Activated T-helper 2 cell treated with anti-CD3 and anti-CD28 coated beads, Interferon-gamma antibody, Interleukin-2, Interleukin-4, amounts not matched to agents 10 μg/mL and 5 μg/mL and 100 μg/mL, durations not matched to agents 14 hours and 24 hours and 36 hours (primary cell): ENCODE measurements at regions not wholly inside any gene's neighbourhood (a gene's known extent, or its start where the extent isn't known, plus 50 kb on each side); places are given as distances from the start of the nearest gene placed in this dataset.
"Not testable (repeated sequence)": the region's sequence is repeated elsewhere in the genome, so short reads cannot be mapped to it uniquely, and the experiment has no call there.

Experiments
- DNase-seq: peaks from one replicate; pipeline ENCODE4 v3.0.0; 2021; ENCODE audit warnings: low spot score
- H3K27ac Mint-ChIP-seq: one replicate; pipeline ENCODE4 v1.8.0; 2021; ENCODE audit warnings: mixed read lengths
- H3K27me3 Mint-ChIP-seq: one replicate; pipeline ENCODE4 v1.8.0; 2021; ENCODE audit warnings: low read depth, mixed read lengths
- H3K36me3 Mint-ChIP-seq: one replicate; pipeline ENCODE4 v1.8.0; 2021; ENCODE audit warnings: low read depth, mixed read lengths
- H3K4me1 Mint-ChIP-seq: one replicate; pipeline ENCODE4 v1.8.0; 2021; ENCODE audit warnings: low read depth, mixed read lengths
- H3K4me3 Mint-ChIP-seq: one replicate; pipeline ENCODE4 v1.8.0; 2021; ENCODE audit warnings: low read depth, mild to moderate bottlenecking, moderate library complexity, mixed read lengths
- H3K9me3 Mint-ChIP-seq: one replicate; pipeline ENCODE4 v1.8.0; 2021; ENCODE audit warnings: mixed read lengths
- intact Hi-C: fragments of 100-400 bp; cut with micrococcal nuclease; formaldehyde crosslinking; loops from one replicate; pipeline ENCODE4 v1.15.1; 2023

DNA sequence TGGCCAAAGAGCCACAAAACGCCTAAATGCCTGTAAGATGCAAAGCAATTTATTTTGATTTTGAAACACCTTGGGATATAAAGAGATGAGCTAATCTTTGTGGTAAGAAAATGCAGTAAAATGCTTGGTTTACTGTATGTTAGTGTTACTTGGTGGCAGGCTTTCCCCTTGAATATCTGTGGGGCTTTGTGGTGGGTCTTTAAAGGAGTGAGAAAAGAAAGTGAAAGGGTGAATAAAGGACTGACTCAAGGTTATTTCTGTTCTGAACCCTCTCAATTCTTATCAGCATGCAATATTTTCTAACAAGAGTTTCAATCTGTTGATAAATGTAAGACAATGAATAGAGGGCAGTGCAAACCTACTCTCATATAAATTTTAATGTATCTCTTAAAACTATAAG is 1555.9 kb upstream of the RAG2 start:
- DNase-seq, result no peak
- no peaks in the 10 kb centered on the region for H3K27me3 Mint-ChIP-seq
- H3K4me3 Mint-ChIP-seq, result no peak overlapping the region
- H3K27ac Mint-ChIP-seq, result no peak overlapping the region
- intact Hi-C loops, result no loop called here
- no peaks in the 10 kb centered on the region for H3K4me1 Mint-ChIP-seq
- H3K36me3 Mint-ChIP-seq, result no peaks in the 10 kb centered on the region
- H3K9me3 Mint-ChIP-seq, result peaks cover 30% of the 10 kb centered on the region

DNA sequence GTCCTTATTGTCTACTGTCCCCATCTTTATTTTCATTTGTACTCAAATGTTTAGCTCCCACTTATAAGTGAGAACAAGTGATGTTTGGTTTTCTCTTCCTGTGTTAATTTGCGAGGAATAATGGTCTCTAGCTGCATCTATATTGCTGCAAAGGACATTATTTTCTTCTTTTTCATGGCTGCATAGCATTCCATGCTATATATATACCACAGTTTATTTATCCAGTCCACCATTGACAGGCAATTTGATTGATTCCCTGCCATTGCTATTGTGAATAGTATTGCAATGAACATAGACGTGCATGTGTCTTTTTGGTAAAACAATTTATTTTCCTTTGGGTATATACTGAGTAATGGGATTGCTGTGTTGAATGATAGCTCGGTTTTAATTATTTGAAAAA is 1545.8 kb upstream of the RAG2 start:
- no peak for DNase-seq
- intact Hi-C loops, result no loop called here

DNA sequence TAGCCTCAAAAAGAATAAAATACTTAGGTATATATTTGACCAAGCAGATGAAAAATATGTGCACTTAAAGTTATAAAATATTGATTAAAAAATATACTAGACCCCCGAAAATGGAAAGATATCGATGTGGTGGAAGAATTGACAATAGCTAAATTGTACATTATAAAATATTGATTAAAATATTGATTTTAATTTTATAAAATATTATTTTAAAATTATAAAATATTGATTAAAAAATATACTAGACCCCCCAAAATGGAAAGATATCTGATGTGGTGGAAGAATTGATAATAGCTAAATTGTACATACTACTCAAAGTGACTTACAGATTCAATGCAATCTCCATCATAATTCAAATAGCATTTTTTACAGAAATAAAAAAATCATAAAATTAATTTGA is 1540.9 kb upstream of the RAG2 start:
- no peak for DNase-seq
- intact Hi-C loops, result no loop called here
- no peaks in the 10 kb centered on the region for H3K4me1 Mint-ChIP-seq
- no peak overlapping the region for H3K4me3 Mint-ChIP-seq
- no peaks in the 10 kb centered on the region for H3K36me3 Mint-ChIP-seq
- no peaks in the 10 kb centered on the region for H3K27me3 Mint-ChIP-seq
- no peak overlapping the region for H3K27ac Mint-ChIP-seq
- peaks cover 45% of the 10 kb centered on the region for H3K9me3 Mint-ChIP-seq

More for the DNA sequence above, 1545.8 kb upstream of the RAG2 start:
- peaks cover 33% of the 10 kb centered on the region for H3K9me3 Mint-ChIP-seq
- no peaks in the 10 kb centered on the region for H3K27me3 Mint-ChIP-seq
- no peak overlapping the region for H3K4me3 Mint-ChIP-seq
- no peak overlapping the region for H3K27ac Mint-ChIP-seq
- H3K4me1 Mint-ChIP-seq, result no peaks in the 10 kb centered on the region
- no peaks in the 10 kb centered on the region for H3K36me3 Mint-ChIP-seq

DNA sequence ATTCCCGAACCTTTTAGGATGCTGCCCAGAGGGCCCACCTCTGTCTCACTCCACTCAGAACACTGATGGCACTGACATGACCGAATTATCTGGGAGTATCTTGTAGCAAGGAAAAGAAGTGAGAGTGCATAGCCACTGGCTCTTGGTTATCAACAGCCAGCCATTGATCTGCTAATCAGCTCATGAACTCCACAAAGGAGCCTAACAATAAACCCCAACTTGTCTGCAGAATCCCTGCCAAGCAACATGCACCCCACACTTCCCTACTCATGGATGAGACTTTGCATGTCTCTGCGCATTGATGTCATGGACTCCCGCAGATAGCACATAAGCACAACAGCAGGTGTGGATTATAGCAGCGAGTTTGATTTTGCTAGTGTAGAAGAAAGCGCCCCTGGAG is 1538.9 kb upstream of the RAG2 start:
- no peak for DNase-seq
- Mint-ChIP-seq H3K9me3 (peaks cover 53% of the 10 kb centered on the region), H3K36me3 (no peaks in the 10 kb centered on the region), H3K4me1 (no peaks in the 10 kb centered on the region), H3K27me3 (no peaks in the 10 kb centered on the region), H3K4me3 (no peak overlapping the region), H3K27ac (no peak overlapping the region)
- intact Hi-C loops, result no loop called here

DNA sequence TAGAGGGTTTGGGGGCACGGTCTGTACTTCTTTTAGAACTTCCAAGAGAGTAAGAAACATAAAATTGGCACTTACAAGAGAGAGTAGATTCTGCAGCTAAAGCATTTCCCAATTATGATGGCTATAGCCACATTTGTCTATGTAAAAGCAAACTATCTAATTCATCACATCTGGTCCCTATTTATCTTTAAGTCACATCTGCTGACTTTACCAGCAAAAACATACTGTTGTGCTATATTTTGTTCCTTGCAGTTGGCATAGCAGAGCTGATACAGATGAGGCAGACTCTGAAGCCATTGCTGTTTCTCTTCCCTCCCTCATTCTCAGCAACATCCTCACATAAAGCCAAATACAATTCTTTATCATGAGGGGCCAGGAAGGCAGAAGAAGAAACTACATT is 1533.5 kb upstream of the RAG2 start:
- Mint-ChIP-seq H3K27me3 (no peaks in the 10 kb centered on the region), H3K4me1 (no peaks in the 10 kb centered on the region), H3K27ac (no peak overlapping the region), H3K9me3 (peaks cover 42% of the 10 kb centered on the region), H3K36me3 (no peaks in the 10 kb centered on the region), H3K4me3 (no peak overlapping the region)
- no peak for DNase-seq
- intact Hi-C loops, result no loop called here

DNA sequence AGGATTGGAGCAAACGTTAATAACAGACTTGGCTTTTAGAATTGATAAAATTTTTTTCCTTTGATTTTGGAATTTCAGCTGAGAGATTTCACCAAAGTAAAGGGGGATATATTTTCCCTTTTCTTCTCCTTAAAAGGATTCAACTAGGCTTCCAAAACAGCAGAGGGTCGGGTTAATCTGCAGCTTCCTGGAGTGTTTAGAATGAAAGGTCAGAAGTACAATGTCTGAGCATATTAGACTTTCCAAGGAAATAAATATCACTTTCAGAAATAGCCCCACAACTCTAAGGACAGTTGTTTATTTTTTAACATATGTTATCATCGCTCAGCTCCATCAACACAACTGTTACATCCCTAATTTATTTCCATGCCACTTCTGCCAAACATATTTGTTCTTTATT is 1532.9 kb upstream of the RAG2 start:
- Mint-ChIP-seq H3K27me3 (no peaks in the 10 kb centered on the region), H3K36me3 (no peaks in the 10 kb centered on the region), H3K4me3 (no peak overlapping the region), H3K4me1 (no peaks in the 10 kb centered on the region), H3K9me3 (peaks cover 41% of the 10 kb centered on the region), H3K27ac (no peak overlapping the region)
- DNase-seq, result no peak
- intact Hi-C loops, result no loop called here

DNA sequence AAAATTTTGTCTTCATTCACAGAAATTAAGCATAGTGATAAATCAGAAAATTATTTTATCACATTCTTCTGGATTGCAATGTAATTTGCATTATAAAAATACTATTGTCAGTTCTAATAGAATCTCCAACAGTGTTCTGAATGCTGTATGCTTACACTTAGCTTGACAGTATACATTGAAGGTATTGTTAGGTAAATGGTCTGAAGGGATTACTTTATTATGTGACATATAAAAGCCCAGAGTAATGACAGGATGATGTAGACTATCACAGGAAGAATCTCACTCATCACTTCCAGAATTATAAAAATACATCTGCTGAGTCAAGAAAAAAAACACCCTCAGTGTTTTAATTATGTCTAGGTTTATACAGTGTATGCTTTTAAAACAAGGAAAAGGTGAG is 1532.5 kb upstream of the RAG2 start:
- Mint-ChIP-seq H3K9me3 (peaks cover 36% of the 10 kb centered on the region), H3K4me1 (no peaks in the 10 kb centered on the region), H3K36me3 (no peaks in the 10 kb centered on the region), H3K27ac (no peak overlapping the region), H3K4me3 (no peak overlapping the region), H3K27me3 (no peaks in the 10 kb centered on the region)
- no peak for DNase-seq
- intact Hi-C loops, result no loop called here

DNA sequence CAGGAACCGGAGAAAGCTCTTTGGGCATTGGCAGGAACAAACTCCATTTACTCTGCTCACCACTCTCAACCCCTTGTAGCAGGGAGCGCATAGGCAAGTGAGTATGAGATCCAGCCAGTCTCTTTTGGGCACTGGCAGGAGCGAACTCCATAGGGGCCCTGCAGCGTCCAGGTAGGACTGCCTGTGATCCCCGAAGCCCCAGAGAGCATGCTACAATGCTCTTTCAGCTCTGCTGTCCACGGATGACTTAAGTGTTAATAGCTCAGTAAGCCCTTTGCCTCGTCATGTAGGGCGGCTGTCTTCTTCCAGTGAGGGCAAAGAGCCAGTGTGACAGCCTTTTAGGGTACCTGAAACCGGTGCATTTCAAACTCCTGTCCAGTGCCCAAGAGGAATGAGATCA is 1525.6 kb upstream of the RAG2 start:
- H3K9me3 Mint-ChIP-seq, result peaks cover 33% of the 10 kb centered on the region
- intact Hi-C loops, result no loop called here
- no peak overlapping the region for H3K4me3 Mint-ChIP-seq
- DNase-seq, result no peak
- H3K4me1 Mint-ChIP-seq, result no peaks in the 10 kb centered on the region
- no peaks in the 10 kb centered on the region for H3K27me3 Mint-ChIP-seq
- no peaks in the 10 kb centered on the region for H3K36me3 Mint-ChIP-seq
- H3K27ac Mint-ChIP-seq, result no peak overlapping the region

DNA sequence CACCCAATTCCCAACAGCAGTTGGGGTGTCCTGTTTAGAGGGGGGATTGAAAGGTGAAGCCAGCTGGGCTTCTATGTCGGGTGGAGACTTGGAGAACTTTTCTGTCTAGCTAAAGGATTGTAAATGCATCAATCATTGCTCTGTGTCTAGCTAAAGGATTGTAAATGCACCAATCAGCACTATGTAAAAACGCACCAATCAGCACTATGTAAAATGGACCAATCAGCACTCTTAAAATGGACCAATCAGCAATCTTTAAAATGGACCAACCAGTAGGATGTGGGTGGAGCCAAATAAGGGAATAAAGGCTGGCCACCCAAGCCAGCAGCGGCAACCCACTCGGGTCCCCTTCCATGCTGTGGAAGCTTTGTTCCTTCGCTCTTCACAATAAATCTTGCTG is 1518.6 kb upstream of the RAG2 start:
- not testable (repeated sequence) for H3K4me3 Mint-ChIP-seq

DNA sequence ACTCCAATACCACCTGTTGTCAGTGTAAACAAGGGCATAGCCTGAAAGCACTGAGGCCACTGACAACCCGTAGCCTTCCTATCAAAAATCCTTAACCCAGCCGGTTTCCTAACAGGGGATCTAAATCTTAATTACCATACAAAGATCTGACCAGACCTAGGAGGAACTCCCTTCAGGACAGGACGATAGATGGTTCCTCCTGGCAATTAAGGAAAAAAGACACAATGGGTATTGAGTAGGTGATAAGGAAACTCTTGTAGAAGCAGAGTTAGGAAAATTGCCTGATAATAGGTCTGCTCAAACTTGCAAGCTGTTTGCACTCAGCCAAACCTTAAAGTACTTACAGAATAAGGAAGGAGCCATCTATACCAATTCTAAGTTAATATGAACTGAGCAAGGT is 1517.3 kb upstream of the RAG2 start:
- H3K27ac Mint-ChIP-seq, DNase-seq, intact Hi-C loops, H3K4me1 Mint-ChIP-seq, H3K27me3 Mint-ChIP-seq, H3K4me3 Mint-ChIP-seq, H3K36me3 Mint-ChIP-seq: not testable (repeated sequence)
- peaks cover 28% of the 10 kb centered on the region for H3K9me3 Mint-ChIP-seq

More for the DNA sequence above, 1518.6 kb upstream of the RAG2 start:
- H3K36me3 Mint-ChIP-seq, H3K27ac Mint-ChIP-seq, DNase-seq, H3K4me1 Mint-ChIP-seq, intact Hi-C loops, H3K27me3 Mint-ChIP-seq: not testable (repeated sequence)
- peaks cover 32% of the 10 kb centered on the region for H3K9me3 Mint-ChIP-seq

DNA sequence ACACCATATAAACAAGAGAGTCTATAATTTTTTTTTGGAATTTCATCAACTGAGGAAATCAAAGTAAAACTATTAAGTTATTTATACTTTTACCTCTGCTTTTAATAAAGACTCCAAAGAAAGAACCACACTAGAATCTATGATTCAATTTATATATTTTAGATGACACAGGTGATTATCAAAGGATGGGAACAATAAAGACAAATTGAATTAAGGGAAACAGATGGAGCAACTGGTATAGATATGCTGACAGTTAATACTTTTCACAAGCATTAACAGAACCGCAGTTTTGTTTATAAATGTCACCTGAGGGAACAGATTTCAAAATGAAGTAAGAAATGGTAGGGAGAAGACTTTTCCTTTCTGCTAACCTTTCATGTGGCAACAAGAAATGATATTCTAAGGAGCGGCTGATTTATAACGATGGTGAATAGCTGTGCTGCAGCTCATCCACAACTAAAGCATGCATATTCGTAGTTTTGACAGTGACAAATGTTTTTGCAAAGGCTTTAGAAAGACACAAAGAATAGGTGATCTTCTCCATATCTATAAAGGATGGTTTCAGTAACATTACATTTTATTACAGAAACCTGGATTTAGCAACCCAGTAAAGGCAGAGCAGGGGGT is 1502.9 kb upstream of the RAG2 start:
- H3K27ac Mint-ChIP-seq, result no peak overlapping the region
- H3K4me1 Mint-ChIP-seq, result no peaks in the 10 kb centered on the region
- intact Hi-C loops, result no loop called here
- H3K27me3 Mint-ChIP-seq, result no peaks in the 10 kb centered on the region
- no peak for DNase-seq
- peaks cover 37% of the 10 kb centered on the region for H3K9me3 Mint-ChIP-seq
- no peak overlapping the region for H3K4me3 Mint-ChIP-seq
- no peaks in the 10 kb centered on the region for H3K36me3 Mint-ChIP-seq

DNA sequence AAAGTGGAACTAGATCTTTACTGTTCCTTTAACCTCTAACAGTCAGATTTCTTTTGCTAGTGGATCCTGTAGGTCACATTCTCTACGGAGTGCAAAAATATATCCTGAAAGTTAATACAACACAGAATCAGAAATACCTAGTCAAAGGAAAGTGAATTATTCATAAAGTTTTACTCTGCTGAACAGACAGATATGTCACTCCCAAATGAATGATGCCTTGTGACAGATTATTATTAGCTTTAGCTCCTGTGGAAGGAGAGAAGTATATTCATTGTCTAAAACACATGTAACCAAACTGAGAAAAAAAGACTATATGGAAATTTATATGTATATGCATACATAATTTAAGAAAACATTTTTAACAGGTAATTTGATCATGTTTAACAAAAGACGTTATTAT is 1497.2 kb upstream of the RAG2 start:
- Mint-ChIP-seq H3K4me1 (no peaks in the 10 kb centered on the region), H3K27ac (no peak overlapping the region), H3K4me3 (no peak overlapping the region), H3K27me3 (no peaks in the 10 kb centered on the region), H3K9me3 (peaks cover 29% of the 10 kb centered on the region), H3K36me3 (no peaks in the 10 kb centered on the region)
- DNase-seq, result no peak
- intact Hi-C loops, result no loop called here

DNA sequence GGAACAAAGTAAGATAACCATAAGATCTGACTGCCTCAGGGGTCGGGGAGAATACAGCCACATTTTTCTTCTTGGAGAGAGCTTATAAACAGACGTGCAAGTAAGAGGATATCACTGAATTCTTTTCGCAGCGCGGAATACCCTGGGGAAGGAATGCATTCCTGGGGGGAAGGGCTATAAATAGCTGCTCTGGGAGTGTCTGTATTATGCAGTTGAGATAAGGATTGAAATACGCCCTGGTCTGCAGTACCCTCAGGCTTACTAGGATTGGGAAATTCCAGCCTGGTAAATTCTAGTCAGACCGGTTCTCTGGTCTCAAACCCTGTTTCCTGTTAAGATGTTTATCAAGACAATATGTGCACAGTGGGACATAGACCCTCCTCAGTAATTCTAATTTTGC is 1491.7 kb upstream of the RAG2 start:
- intact Hi-C loops, result no loop called here
- no peak overlapping the region for H3K27ac Mint-ChIP-seq
- no peaks in the 10 kb centered on the region for H3K27me3 Mint-ChIP-seq

DNA sequence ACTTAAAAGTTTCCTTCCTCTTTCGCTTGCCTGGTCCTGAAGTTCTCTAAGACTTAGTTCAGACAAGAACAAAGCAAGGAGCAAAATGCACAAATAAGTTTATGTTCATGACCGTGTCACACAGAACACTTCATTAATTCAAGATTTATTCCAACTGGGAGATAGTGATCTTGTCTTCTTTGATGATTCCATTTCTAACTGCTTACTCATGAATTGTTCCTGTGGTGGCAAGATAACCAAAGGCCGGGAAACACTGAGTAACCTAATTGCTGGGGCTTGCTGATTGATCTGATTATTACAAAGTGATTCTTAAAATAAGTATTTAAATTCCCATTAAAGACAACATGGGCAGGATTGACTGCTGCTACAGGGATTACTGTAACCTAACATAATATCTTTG is 1462.9 kb upstream of the RAG2 start:
- H3K27ac Mint-ChIP-seq, result no peak overlapping the region
- intact Hi-C loops, result no loop called here
- peaks cover 35% of the 10 kb centered on the region for H3K9me3 Mint-ChIP-seq
- no peaks in the 10 kb centered on the region for H3K36me3 Mint-ChIP-seq
- H3K4me1 Mint-ChIP-seq, result no peaks in the 10 kb centered on the region
- no peak for DNase-seq
- no peak overlapping the region for H3K4me3 Mint-ChIP-seq
- no peaks in the 10 kb centered on the region for H3K27me3 Mint-ChIP-seq

More for the DNA sequence above, 1491.7 kb upstream of the RAG2 start:
- H3K36me3 Mint-ChIP-seq, result no peaks in the 10 kb centered on the region
- peaks cover 39% of the 10 kb centered on the region for H3K9me3 Mint-ChIP-seq
- H3K4me3 Mint-ChIP-seq, result no peak overlapping the region
- no peak for DNase-seq
- H3K4me1 Mint-ChIP-seq, result no peaks in the 10 kb centered on the region
